ENCODE measurements at regions not wholly inside any gene's neighbourhood (a gene's known extent, or its start where the extent isn't known, plus 50 kb on each side); places are given as distances from the start of the nearest gene placed in this dataset.

DNA sequence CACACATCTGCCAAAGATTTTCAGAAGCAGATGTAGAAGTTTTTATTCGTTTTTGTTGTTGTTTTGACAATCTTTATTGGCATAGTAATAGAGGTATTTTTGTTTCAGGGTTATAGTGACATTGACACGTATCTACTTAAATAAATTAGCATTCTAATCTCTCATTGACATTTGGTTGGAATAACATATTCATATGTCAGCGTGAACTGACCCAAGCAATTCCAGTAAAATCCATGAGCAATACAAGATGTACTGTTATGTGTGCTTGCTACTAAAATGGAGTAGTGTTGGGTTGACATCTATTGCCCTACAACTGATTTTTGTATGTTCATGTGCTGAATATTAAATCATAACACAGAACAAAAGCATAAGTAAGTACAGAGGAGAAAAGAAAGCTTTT is 284.4 kb upstream of the SMC2 start:
- Histone ChIP-seq H3K79me2 (ENCODE audit: insufficient read depth, low read length) (no peaks in the 10 kb centered on the region), H3K36me3 (ENCODE audit: insufficient read depth, low read length) (no peaks in the 10 kb centered on the region), H3K9me3 (ENCODE audit: low read depth, low read length) (no peaks in the 10 kb centered on the region), H3K4me2 (ENCODE audit: insufficient read depth, low read length) (no peak overlapping the region), H3K4me3 (ENCODE audit: insufficient read depth, low read length) (no peak overlapping the region), H3K27ac (ENCODE audit: low read depth, low read length) (no peak overlapping the region), H4K20me1 (ENCODE audit: insufficient read depth, low read length) (no peaks in the 10 kb centered on the region), H3K27me3 (ENCODE audit: insufficient read depth, low read length) (no peaks in the 10 kb centered on the region), H3K4me1 (ENCODE audit: insufficient read depth, low read length) (no peaks in the 10 kb centered on the region), H2AFZ (ENCODE audit: low read length) (no peak overlapping the region)
- TF ChIP-seq, protein P1, sequence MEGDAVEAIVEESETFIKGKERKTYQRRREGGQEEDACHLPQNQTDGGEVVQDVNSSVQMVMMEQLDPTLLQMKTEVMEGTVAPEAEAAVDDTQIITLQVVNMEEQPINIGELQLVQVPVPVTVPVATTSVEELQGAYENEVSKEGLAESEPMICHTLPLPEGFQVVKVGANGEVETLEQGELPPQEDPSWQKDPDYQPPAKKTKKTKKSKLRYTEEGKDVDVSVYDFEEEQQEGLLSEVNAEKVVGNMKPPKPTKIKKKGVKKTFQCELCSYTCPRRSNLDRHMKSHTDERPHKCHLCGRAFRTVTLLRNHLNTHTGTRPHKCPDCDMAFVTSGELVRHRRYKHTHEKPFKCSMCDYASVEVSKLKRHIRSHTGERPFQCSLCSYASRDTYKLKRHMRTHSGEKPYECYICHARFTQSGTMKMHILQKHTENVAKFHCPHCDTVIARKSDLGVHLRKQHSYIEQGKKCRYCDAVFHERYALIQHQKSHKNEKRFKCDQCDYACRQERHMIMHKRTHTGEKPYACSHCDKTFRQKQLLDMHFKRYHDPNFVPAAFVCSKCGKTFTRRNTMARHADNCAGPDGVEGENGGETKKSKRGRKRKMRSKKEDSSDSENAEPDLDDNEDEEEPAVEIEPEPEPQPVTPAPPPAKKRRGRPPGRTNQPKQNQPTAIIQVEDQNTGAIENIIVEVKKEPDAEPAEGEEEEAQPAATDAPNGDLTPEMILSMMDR (IDR thresholded peaks at IDR 0.05; ENCODE audit: extremely low read depth, low read depth, low read length): no peak
- DNase-seq (ENCODE audit: insufficient read length, low spot score, missing footprints): no peak

DNA sequence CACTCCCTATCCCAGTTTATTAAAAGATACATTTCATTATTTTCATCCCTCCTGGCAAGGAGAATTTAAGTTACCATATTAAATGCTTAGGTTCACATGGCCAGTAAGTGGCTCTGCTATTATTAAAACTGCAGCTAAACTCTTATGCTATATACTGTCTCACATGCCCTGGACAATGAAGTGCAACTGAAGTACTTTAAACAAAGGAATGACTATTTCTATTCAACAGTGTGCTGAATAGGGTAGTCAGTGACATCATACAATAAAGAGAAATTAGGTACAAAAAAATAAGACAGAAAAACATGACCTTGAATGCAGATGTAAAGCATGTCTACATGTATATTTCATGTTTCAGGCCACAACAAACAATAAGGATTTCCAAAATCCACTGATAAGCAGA is 282.6 kb upstream of the SMC2 start:
- Histone ChIP-seq H3K27ac (ENCODE audit: low read depth, low read length) (no peak overlapping the region), H3K36me3 (ENCODE audit: insufficient read depth, low read length) (no peaks in the 10 kb centered on the region), H4K20me1 (ENCODE audit: insufficient read depth, low read length) (no peaks in the 10 kb centered on the region), H3K4me2 (ENCODE audit: insufficient read depth, low read length) (no peak overlapping the region), H2AFZ (ENCODE audit: low read length) (no peak overlapping the region), H3K27me3 (ENCODE audit: insufficient read depth, low read length) (no peaks in the 10 kb centered on the region), H3K79me2 (ENCODE audit: insufficient read depth, low read length) (no peaks in the 10 kb centered on the region), H3K9me3 (ENCODE audit: low read depth, low read length) (no peaks in the 10 kb centered on the region), H3K4me1 (ENCODE audit: insufficient read depth, low read length) (no peaks in the 10 kb centered on the region), H3K4me3 (ENCODE audit: insufficient read depth, low read length) (no peak overlapping the region)
- no peak for DNase-seq (ENCODE audit: insufficient read length, low spot score, missing footprints)
- TF ChIP-seq, protein P1 (IDR thresholded peaks at IDR 0.05; ENCODE audit: extremely low read depth, low read depth, low read length): no peak

DNA sequence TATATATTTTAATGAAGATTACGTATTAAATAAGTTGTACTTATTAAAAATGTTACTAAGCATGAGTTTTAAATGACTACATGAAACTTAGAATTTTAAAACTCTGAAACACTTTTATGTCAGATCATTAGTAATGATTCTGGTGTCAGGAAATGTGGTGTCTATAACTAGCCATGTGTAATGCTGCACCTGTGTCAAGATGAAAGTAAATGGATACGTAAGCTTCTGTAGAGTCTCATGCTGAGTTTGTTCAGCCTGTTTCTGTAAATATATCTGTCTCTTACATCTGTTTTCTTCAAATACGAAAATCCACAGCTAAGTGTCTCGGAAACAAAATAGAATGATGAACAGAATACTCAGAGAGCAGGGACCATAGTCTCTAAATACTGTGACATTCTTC is 278.0 kb upstream of the SMC2 start:
- no peak overlapping the region for H3K27ac ChIP-seq (ENCODE audit: low read depth, low read length)
- TF ChIP-seq, protein P1 (IDR thresholded peaks at IDR 0.05; ENCODE audit: extremely low read depth, low read depth, low read length): no peak
- no peak overlapping the region for H3K4me3 ChIP-seq (ENCODE audit: insufficient read depth, low read length)
- H3K4me1 ChIP-seq (ENCODE audit: insufficient read depth, low read length): no peaks in the 10 kb centered on the region
- H3K9me3 ChIP-seq (ENCODE audit: low read depth, low read length): no peaks in the 10 kb centered on the region
- no peak overlapping the region for H3K4me2 ChIP-seq (ENCODE audit: insufficient read depth, low read length)
- no peaks in the 10 kb centered on the region for H3K27me3 ChIP-seq (ENCODE audit: insufficient read depth, low read length)
- no peak overlapping the region for H2AFZ ChIP-seq (ENCODE audit: low read length)
- no peaks in the 10 kb centered on the region for H4K20me1 ChIP-seq (ENCODE audit: insufficient read depth, low read length)
- no peaks in the 10 kb centered on the region for H3K36me3 ChIP-seq (ENCODE audit: insufficient read depth, low read length)
- H3K79me2 ChIP-seq (ENCODE audit: insufficient read depth, low read length): no peaks in the 10 kb centered on the region
- no peak for DNase-seq (ENCODE audit: insufficient read length, low spot score, missing footprints)

DNA sequence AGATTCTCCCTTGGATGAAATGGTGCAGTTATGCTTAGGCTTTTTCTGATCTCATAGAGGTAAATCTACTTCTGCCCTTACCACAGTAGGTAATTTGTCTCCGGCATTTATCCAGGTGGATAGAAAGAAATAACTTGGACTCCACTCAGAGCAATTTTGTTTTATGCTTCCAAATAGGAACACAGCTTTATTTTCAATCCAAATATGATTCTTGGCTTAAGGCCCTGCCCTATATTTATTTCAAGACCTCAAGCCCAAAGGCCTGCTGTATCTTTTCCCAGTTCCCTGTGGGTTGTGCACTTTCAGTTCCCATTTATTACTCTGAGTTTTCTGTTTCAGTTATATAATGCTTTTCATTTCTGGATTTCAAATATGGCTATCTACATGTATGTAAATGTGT is 274.2 kb upstream of the SMC2 start:
- Histone ChIP-seq H3K36me3 (ENCODE audit: insufficient read depth, low read length) (no peaks in the 10 kb centered on the region), H3K79me2 (ENCODE audit: insufficient read depth, low read length) (no peaks in the 10 kb centered on the region), H3K4me3 (ENCODE audit: insufficient read depth, low read length) (no peak overlapping the region), H2AFZ (ENCODE audit: low read length) (no peak overlapping the region), H3K4me1 (ENCODE audit: insufficient read depth, low read length) (no peaks in the 10 kb centered on the region), H3K4me2 (ENCODE audit: insufficient read depth, low read length) (no peak overlapping the region), H4K20me1 (ENCODE audit: insufficient read depth, low read length) (no peaks in the 10 kb centered on the region), H3K9me3 (ENCODE audit: low read depth, low read length) (no peaks in the 10 kb centered on the region), H3K27me3 (ENCODE audit: insufficient read depth, low read length) (no peaks in the 10 kb centered on the region), H3K27ac (ENCODE audit: low read depth, low read length) (no peak overlapping the region)
- TF ChIP-seq, protein P1 (IDR thresholded peaks at IDR 0.05; ENCODE audit: extremely low read depth, low read depth, low read length): no peak
- no peak for DNase-seq (ENCODE audit: insufficient read length, low spot score, missing footprints)
